Activated T-cell treated with anti-CD3 and anti-CD28 coated beads, Interleukin-2, amount 50 U/mL, for 72 hours (primary cell): ENCODE measurements at regions not wholly inside any gene's neighbourhood (a gene's known extent, or its start where the extent isn't known, plus 50 kb on each side); places are given as distances from the start of the nearest gene placed in this dataset.
"Not testable (repeated sequence)": the region's sequence is repeated elsewhere in the genome, so short reads cannot be mapped to it uniquely, and the experiment has no call there.

Source experiments
- ATAC-seq, 2 donors: fragments of 150-1000 bp; cut with Tn5 transposase; replicated peaks in 1 of 2; 2 replicates each; pipeline ENCODE4 v1.10.0; 2021; ENCODE audit warnings: moderate library complexity in 2 of 2, mild to moderate bottlenecking in 1 of 2
- DNase-seq, 2 donors: peaks; one replicate each; pipeline ENCODE4 v3.0.0; 2021 to 2022; ENCODE audit warnings: mixed read lengths in 1 of 2
- H3K27ac Mint-ChIP-seq: one replicate; pipeline ENCODE4 v1.8.0; 2022; ENCODE audit warnings: mild to moderate bottlenecking, moderate library complexity, mixed read lengths
- H3K27me3 Mint-ChIP-seq: one replicate; pipeline ENCODE4 v1.8.0; 2022; ENCODE audit warnings: low read depth, mixed read lengths
- H3K36me3 Mint-ChIP-seq, 2 donors: one replicate each; pipeline ENCODE4 v1.8.0; 2022; ENCODE audit warnings: mixed read lengths in 2 of 2, mild to moderate bottlenecking in 1 of 2; ENCODE audit not compliant: insufficient read depth in 2 of 2
- H3K4me1 Mint-ChIP-seq: one replicate; pipeline ENCODE4 v1.8.0; 2022; ENCODE audit warnings: low read depth, mixed read lengths
- H3K4me3 Mint-ChIP-seq, 2 donors: one replicate each; pipeline ENCODE4 v1.8.0; 2022; ENCODE audit warnings: mild to moderate bottlenecking in 2 of 2, mixed read lengths in 2 of 2, moderate library complexity in 2 of 2
- H3K9me3 Mint-ChIP-seq, 2 donors: one replicate each; pipeline ENCODE4 v1.8.0; 2022; ENCODE audit warnings: mixed read lengths in 2 of 2

DNA sequence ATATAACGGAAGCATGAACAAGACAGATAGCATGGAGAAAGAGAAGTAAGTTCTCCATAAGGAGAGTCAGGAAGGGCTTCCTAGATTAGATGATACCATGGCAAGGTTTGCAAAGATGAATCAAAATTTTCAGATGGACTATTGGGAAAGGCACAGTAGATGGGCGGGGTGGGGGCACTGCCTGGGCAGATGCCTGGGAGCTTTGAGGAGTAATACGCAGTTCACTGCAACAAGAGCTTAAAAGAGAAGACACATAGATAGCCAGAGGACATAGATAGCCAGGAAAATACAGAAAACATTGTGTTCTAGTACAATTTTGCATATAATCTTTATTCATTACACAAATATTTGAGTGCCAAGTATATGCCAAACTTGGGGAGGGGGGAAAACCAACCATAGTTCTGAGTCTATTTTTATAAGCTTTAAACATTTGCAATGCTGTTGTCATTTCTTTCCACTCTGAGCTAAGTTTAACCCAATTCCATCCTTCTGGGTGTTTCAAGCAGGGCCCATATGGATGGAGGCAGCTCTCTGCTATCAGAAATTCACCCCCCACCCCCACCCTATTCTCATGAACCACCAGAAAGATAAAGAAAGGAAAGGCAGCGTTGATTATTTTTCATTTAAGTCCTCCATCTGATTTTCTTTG, 120.6 kb downstream of the NUF2 start:
- Mint-ChIP-seq H3K27me3 (peaks cover 26% of the 10 kb centered on the region), H3K4me3 (no peak overlapping the region), H3K4me1 (no peaks in the 10 kb centered on the region), H3K9me3 (no peaks in the 10 kb centered on the region), H3K36me3 (no peaks in the 10 kb centered on the region), H3K27ac (no peak overlapping the region)
- DNase-seq (no peak), ATAC-seq (no peak)

DNA sequence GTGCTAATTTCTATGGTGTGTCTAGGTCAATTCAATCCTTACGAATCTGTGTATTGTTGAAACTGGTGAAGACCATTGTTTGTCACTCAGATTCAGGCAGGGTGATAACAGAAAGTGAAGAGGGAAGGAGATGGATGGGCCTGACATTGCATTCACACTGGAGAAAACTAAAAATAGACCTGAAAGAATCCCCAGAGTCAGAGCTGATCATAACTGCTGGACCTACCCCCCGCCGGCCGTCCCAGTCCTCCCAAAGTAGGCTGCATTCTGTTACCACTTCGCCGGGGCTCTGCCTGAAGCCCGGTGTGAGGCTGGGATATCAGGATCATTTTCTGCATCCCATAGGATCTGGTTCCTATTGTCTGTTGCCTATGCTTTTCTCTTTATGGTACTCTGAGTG, 121.1 kb downstream of the NUF2 start:
- H3K36me3 Mint-ChIP-seq: no peaks in the 10 kb centered on the region
- H3K27me3 Mint-ChIP-seq: peaks cover 20% of the 10 kb centered on the region
- H3K9me3 Mint-ChIP-seq: no peaks in the 10 kb centered on the region
- no peak for ATAC-seq
- no peak for DNase-seq
- H3K27ac Mint-ChIP-seq: no peak overlapping the region
- H3K4me1 Mint-ChIP-seq: no peaks in the 10 kb centered on the region
- no peak overlapping the region for H3K4me3 Mint-ChIP-seq

DNA sequence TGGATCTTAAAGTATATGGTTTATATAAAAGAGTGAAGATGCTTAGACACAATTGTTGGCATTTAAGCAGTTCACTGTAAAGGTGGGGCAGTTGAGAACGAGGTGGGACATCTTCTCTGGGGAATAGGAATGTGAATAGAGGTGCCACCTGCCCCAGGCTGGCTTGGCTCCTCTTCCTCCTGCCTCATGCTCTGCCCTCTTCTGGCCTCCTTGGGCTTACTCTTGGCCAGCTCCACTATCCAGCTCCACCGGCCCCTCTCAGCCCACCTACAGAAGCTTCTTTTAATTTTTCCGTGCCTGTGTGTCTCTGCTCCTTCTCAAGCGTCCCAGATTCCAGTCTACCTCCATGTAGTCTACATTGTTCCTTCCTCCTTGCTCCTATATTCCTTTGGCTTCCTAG, 122.1 kb downstream of the NUF2 start:
- DNase-seq: no peak
- no peaks in the 10 kb centered on the region for H3K36me3 Mint-ChIP-seq
- H3K4me1 Mint-ChIP-seq: no peaks in the 10 kb centered on the region
- H3K9me3 Mint-ChIP-seq: no peaks in the 10 kb centered on the region
- no peak overlapping the region for H3K27ac Mint-ChIP-seq
- H3K27me3 Mint-ChIP-seq: peaks cover 16% of the 10 kb centered on the region
- no peak for ATAC-seq
- no peak overlapping the region for H3K4me3 Mint-ChIP-seq

DNA sequence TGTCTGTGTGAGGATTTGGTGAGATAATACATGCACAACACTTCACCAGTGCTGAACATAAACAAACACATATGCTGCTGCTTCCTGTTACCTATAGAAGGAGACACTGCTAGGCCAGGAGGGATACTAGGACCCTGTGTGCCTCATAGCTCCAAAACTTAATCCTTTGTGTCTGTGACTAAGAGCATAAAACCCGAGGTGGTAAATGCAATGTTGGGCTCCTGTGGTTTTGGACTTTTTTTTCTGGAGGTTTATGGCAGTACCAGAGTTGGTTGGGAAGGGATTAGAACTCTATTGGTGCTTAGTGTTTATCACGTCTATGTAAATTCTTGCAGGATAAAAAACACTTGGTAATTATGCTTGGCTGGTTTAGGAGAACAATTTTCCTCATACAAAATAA, 122.9 kb downstream of the NUF2 start:
- Mint-ChIP-seq H3K27me3 (peaks cover 8% of the 10 kb centered on the region), H3K36me3 (no peaks in the 10 kb centered on the region), H3K27ac (no peak overlapping the region), H3K4me1 (no peaks in the 10 kb centered on the region), H3K9me3 (no peaks in the 10 kb centered on the region), H3K4me3 (no peak overlapping the region)
- ATAC-seq (no peak), DNase-seq (no peak)

DNA sequence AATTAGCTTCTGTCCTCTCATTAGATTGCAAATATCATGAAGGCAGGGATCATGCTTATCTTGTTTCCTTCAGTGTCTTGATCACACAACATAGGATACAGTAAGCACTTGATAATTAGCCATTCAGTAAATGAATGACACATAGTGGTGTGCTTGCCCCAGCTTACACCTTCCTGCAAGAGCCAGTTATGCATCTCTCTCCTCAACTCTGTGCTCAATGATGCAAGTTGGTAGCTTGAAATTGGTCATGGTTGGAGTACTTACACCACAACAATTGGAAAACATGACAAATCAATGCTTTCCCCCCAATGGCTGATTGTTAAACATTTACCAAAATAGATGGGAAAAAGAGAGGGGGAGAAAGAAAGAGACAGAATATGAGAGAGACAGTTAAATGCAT, 129.2 kb downstream of the NUF2 start:
- Mint-ChIP-seq H3K4me1 (no peaks in the 10 kb centered on the region), H3K4me3 (no peak overlapping the region), H3K27me3 (peaks cover 5% of the 10 kb centered on the region), H3K9me3 (peaks cover 3 to 5% of the 10 kb centered on the region in 2 donors), H3K36me3 (no peaks in the 10 kb centered on the region), H3K27ac (no peak overlapping the region)
- DNase-seq (no peak), ATAC-seq (no peak)

DNA sequence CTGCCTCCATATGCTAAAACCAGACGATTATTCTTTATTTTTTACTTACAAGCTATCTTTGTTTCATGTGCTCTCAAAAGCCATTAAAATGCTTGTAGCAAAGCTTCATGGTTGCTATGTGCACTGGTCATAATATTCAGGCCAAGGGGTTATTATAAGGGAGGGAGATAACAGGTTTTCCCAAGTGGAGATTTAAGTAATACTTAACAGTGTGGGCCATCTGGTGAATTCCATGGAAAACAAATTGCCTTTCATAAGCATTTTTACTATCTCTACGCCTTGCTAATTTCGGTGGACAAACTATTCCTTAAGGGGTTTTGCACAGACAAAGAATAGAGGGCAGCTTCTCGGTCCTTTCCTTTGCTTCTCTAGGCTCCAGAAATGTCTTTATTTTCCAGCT, 137.8 kb downstream of the NUF2 start:
- H3K9me3 Mint-ChIP-seq: peaks cover 0 to 6% of the 10 kb centered on the region in 2 donors
- H3K4me3 Mint-ChIP-seq: no peak overlapping the region
- peaks cover 8% of the 10 kb centered on the region for H3K27me3 Mint-ChIP-seq
- no peak for ATAC-seq
- no peaks in the 10 kb centered on the region for H3K36me3 Mint-ChIP-seq
- no peak for DNase-seq
- H3K4me1 Mint-ChIP-seq: no peaks in the 10 kb centered on the region
- no peak overlapping the region for H3K27ac Mint-ChIP-seq

DNA sequence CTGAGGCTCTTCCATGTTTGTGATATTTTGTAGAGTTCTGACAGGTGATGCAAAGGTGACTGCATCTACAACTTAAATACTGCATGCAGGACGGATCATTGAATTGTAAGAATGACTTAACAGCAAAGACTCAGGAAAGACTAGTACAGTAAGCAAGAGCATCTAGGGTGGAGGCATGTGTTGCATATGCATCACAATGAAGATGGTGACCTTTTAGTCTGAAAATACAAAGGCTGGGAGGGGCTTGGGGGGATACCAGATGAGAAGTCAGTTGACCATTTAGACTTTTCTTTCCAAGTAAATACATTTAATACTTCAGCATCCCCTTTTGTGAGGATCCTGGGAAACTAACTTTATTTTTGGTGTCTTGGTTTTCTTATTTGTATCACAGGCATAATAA, 145.5 kb downstream of the NUF2 start:
- ATAC-seq (no peak), DNase-seq (no peak)
- H3K27ac Mint-ChIP-seq: no peak overlapping the region
- no peaks in the 10 kb centered on the region for H3K9me3 Mint-ChIP-seq
- no peak overlapping the region for H3K4me3 Mint-ChIP-seq
- H3K27me3 Mint-ChIP-seq: no peaks in the 10 kb centered on the region
- H3K4me1 Mint-ChIP-seq: no peaks in the 10 kb centered on the region
- no peaks in the 10 kb centered on the region for H3K36me3 Mint-ChIP-seq

DNA sequence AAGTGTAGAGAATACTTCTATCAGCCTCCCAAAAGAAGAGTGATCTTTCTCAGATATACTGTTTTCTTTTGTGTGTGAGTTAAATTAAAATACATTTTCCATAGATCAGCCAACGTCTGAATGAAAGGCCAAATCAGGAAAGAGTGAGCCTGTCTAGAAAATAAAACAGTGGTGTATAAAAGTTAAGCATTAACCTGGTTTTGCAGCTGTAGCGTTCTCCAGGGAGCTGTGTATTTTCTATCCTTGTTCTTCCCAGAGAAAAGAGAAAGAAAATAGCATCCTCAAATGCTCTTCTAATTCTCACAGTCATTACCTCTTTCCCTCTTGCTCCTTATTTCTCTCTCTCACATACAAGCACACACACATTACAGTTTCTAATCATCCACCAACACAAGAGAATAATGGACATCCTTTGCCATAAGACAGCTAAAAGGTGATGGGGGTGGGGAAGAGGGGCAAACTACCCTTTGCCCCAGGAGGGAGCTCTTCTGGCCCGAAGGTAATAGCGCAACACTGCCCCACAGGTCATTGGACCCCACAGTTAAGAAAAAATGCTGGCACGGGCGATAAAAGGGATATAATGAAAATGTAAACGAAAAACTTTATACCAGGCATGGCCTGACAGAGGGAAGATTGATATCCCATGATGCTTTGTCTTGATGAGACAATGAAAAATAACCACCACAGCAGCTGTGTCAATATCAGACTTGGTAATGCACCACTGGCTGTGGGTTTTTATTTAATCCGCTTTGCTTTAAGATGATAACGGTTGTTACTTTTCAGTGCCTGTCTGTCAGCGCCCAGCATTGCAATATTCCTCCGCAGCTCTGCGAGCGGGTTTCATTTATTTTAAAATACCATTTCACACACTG, 150.3 kb downstream of the NUF2 start:
- no peaks in the 10 kb centered on the region for H3K4me1 Mint-ChIP-seq
- no peak overlapping the region for H3K4me3 Mint-ChIP-seq
- H3K27ac Mint-ChIP-seq: no peak overlapping the region
- H3K36me3 Mint-ChIP-seq: no peaks in the 10 kb centered on the region
- DNase-seq (no peak), ATAC-seq (no peak)
- no peaks in the 10 kb centered on the region for H3K9me3 Mint-ChIP-seq
- H3K27me3 Mint-ChIP-seq: no peaks in the 10 kb centered on the region

DNA sequence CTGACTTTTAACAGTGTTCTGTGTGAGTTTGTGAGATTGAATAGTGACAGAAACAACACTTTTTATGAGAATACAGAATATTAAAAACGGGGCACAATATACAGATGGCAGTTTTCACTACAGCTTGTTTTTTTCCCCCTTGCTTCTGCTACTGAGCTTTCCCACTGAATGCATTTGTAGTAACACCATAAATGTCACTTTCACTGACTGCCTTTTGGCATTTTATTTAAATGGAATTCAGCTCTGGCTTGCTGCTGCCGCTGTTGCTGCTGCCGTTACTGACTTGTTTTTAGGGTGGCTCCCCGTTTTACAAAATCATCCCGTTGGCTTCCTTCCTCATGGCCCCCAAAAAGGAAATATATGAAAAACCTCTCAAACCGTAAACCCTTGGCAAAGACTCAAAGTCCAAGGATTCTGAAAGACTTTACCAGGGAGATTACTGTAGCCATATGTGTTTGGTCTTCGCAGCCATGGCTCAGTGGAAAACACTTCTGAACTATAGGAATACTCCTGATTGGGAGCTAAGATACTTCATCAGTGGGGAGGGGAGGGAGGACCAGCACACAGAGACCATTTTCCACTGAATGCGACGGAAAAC, 151.0 kb downstream of the NUF2 start:
- DNase-seq (no peak), ATAC-seq (no peak)
- H3K9me3 Mint-ChIP-seq: peaks cover 0 to 2% of the 10 kb centered on the region in 2 donors
- H3K36me3 Mint-ChIP-seq: no peaks in the 10 kb centered on the region
- no peaks in the 10 kb centered on the region for H3K27me3 Mint-ChIP-seq
- H3K4me3 Mint-ChIP-seq: no peak overlapping the region
- H3K4me1 Mint-ChIP-seq: no peaks in the 10 kb centered on the region
- H3K27ac Mint-ChIP-seq: no peak overlapping the region

DNA sequence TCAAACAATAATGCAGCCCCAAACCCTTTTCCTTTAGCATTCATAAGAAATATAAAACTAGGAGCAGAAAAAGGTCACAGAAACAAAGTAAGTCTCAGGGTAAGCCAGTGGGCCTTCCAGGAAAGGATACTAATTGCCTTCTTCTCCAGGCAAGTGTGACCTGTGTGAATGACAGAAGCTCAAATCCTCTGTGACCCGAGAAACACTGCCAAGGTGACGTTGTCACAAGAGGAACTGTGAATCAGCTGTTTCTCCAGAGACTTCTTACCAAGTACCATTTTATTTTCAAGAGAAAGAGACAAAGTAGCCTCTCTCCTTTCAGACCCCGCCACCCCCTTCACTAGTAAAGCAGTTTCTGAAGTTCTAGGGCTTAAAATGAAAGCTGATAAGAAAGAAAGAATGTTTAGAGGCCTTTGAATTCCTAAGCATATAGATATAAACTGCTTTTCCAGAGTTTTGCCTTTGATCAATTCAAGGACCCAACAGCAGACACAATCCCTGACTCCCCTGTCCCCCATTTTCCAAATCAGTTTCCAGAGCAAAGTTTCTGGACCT, 155.6 kb downstream of the NUF2 start:
- DNase-seq: no peak
- Mint-ChIP-seq H3K36me3 (peaks cover 3 to 7% of the 10 kb centered on the region in 2 donors), H3K9me3 (peaks cover 6 to 18% of the 10 kb centered on the region in 2 donors), H3K4me3 (no peak overlapping the region), H3K4me1 (no peaks in the 10 kb centered on the region), H3K27me3 (no peaks in the 10 kb centered on the region), H3K27ac (no peak overlapping the region)
- ATAC-seq: no peak

DNA sequence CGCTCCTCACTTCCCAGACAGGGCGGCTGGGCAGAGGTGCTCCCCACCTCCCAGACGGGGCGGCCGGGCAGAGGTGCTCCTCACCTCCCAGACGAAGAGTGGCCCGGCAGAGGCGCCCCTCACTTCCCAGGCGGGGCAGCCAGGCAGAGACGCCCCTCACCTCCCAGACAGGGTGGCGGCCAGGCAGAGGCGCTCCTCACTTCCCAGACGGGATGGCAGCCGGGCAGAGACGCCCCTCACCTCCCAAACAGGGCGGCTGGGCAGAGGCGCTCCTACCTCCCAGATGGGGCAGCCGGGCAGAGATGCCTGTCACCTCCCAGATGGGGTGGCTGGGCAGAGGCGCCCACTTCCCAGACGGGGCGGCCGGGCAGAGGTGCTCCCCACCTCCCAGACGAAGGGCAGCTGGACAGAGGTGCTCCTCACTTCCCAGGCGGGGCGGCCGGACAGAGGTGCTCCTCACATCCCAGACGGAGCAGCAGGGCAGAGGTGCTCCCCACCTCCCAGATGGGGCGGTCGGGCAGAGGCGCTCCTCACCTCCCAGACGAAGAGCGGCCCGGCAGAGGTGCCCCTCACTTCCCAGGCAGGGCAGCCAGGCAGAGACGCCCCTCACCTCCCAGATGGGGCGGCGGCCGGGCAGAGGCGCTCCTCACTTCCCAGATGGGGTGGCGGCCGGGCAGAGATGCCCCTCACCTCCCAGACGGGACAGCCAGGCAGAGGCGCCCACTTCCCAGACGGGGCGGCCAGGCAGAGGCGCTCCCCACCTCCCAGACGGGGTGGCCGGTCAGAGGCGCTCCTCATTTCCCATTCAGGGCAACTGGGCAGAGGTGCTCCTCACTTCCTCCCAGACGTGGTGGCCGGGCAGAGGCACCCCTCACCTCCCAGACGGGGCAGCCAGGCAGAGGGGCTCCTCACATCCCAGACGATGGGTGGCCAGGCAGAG, 176.9 kb downstream of the NUF2 start:
- not testable (repeated sequence) for H3K36me3 Mint-ChIP-seq

DNA sequence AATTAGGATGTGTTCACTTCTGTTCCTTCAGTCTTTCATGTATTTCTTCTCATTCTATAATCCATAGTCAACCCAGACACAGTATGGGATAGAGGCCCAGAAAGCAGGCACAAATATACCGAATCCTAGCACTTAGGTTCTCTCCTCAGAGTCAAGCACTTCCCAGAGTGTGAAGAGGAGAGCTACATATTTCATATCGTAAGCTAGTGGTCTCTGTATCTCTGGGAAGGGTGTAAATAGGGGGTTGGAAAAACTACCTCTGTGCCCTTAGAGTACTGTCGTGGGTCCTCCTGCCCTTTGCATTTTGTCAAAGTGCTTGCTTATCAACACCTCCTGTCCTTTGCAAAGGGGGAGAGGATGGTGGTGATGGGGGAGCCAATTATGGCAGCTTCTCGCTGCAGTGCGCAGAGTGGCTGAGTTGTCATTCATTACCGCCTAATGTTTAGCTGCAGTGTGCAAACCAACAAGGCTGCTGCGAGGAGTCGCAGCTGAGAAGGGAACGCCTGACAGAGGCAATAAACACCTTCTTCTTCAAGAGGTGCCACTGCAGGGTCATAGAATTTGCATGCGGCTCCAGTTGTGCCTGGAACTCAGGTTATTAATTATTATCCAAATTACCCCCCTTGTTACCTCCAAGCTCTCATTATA, 182.7 kb downstream of the NUF2 start:
- peaks cover 6% of the 10 kb centered on the region in 2 donors for H3K9me3 Mint-ChIP-seq

More for the DNA sequence above, 176.9 kb downstream of the NUF2 start:
- H3K4me1 Mint-ChIP-seq, DNase-seq, H3K27me3 Mint-ChIP-seq, H3K9me3 Mint-ChIP-seq, H3K27ac Mint-ChIP-seq, ATAC-seq, H3K4me3 Mint-ChIP-seq: not testable (repeated sequence)

More for the DNA sequence above, 182.7 kb downstream of the NUF2 start:
- Mint-ChIP-seq H3K27ac (no peak overlapping the region), H3K27me3 (no peaks in the 10 kb centered on the region), H3K4me3 (no peak overlapping the region), H3K4me1 (no peaks in the 10 kb centered on the region), H3K36me3 (no peaks in the 10 kb centered on the region)
- DNase-seq (no peak), ATAC-seq (no peak)
